Activated CD8-positive, alpha-beta T cell treated with anti-CD3 and anti-CD28 coated beads for 36 hours (primary cell): ENCODE measurements at regions not wholly inside any gene's neighbourhood (a gene's known extent, or its start where the extent isn't known, plus 50 kb on each side); places are given as distances from the start of the nearest gene placed in this dataset.

Source experiments
- ATAC-seq: fragments of 200-7000 bp; cut with Tn5 transposase; one replicate; pipeline ENCODE4 v1.10.0; 2021; ENCODE audit warnings: mild to moderate bottlenecking, moderate library complexity
- CTCF ChIA-PET: fragments of 350-600 bp; sonication (Branson Sonifier 250); formaldehyde crosslinking; loops from one replicate; lab custom pipeline; 2021; ENCODE audit warnings: antibody characterized with exemption; lab: Charles Lee
- POLR2A ChIA-PET: fragments of 350-600 bp; sonication (Branson Sonifier 250); formaldehyde crosslinking; loops from one replicate; lab custom pipeline; 2021; ENCODE audit warnings: antibody characterized with exemption; lab: Charles Lee
- DNase-seq: peaks from one replicate; pipeline ENCODE4 v3.0.0-alpha.2; 2020
- H3K27ac Mint-ChIP-seq: one replicate; pipeline ENCODE4 v1.8.0; 2021; ENCODE audit warnings: mild to moderate bottlenecking, mixed read lengths
- H3K27me3 Mint-ChIP-seq: one replicate; pipeline ENCODE4 v1.8.0; 2021; ENCODE audit warnings: mixed read lengths
- H3K36me3 Mint-ChIP-seq: one replicate; pipeline ENCODE4 v1.8.0; 2021; ENCODE audit warnings: low read depth, mixed read lengths
- H3K4me1 Mint-ChIP-seq: one replicate; pipeline ENCODE4 v1.8.0; 2021; ENCODE audit warnings: low read depth, mixed read lengths
- H3K4me3 Mint-ChIP-seq: one replicate; pipeline ENCODE4 v1.8.0; 2021; ENCODE audit warnings: mild to moderate bottlenecking, moderate library complexity, mixed read lengths
- H3K9me3 Mint-ChIP-seq: one replicate; pipeline ENCODE4 v1.8.0; 2021; ENCODE audit warnings: mixed read lengths
- CTCF ChIP-seq: fragments of 200-600 bp; IDR thresholded peaks from one replicate; pipeline ENCODE4 v1.8.0; 2022; ENCODE audit warnings: antibody characterized with exemption, mild to moderate bottlenecking
- intact Hi-C: fragments of 100-400 bp; cut with micrococcal nuclease; formaldehyde crosslinking; loops from one replicate; pipeline ENCODE4 v1.10.0; 2022

GRCh38 chr18:78774741-78775141 lies 204.9 kb upstream of the SALL3 start:
- ATAC-seq: no peak
- no peak overlapping the region for H3K4me3 Mint-ChIP-seq

GRCh38 chr18:78776151-78776550 lies 203.5 kb upstream of the SALL3 start:
- Mint-ChIP-seq H3K9me3 (no peaks in the 10 kb centered on the region), H3K4me3 (no peak overlapping the region), H3K27ac (no peak overlapping the region), H3K27me3 (no peaks in the 10 kb centered on the region), H3K4me1 (no peaks in the 10 kb centered on the region), H3K36me3 (no peaks in the 10 kb centered on the region)
- CTCF ChIA-PET: no interaction called here
- POLR2A ChIA-PET: no interaction called here
- intact Hi-C loops: no loop called here
- no peak for DNase-seq
- ATAC-seq: no peak
- no peak for TF ChIP-seq CTCF

More at GRCh38 chr18:78774741-78775141, 204.9 kb upstream of the SALL3 start:
- TF ChIP-seq CTCF: no peak
- intact Hi-C loops: no loop called here
- Mint-ChIP-seq H3K27me3 (no peaks in the 10 kb centered on the region), H3K27ac (no peak overlapping the region), H3K4me1 (no peaks in the 10 kb centered on the region), H3K36me3 (no peaks in the 10 kb centered on the region), H3K9me3 (no peaks in the 10 kb centered on the region)
- no peak for DNase-seq
- ChIA-PET CTCF (no interaction called here), POLR2A (no interaction called here)

GRCh38 chr18:78776706-78777285 lies 202.8 kb upstream of the SALL3 start:
- H3K27ac Mint-ChIP-seq: no peak overlapping the region
- intact Hi-C loops: no loop called here
- no peaks in the 10 kb centered on the region for H3K9me3 Mint-ChIP-seq
- DNase-seq (no peak), ATAC-seq (no peak)
- H3K36me3 Mint-ChIP-seq: no peaks in the 10 kb centered on the region
- POLR2A ChIA-PET: no interaction called here
- H3K4me3 Mint-ChIP-seq: no peak overlapping the region
- CTCF ChIA-PET: no interaction called here
- TF ChIP-seq CTCF: no peak
- H3K27me3 Mint-ChIP-seq: no peaks in the 10 kb centered on the region
- H3K4me1 Mint-ChIP-seq: no peaks in the 10 kb centered on the region

GRCh38 chr18:78777992-78778391 lies 201.6 kb upstream of the SALL3 start:
- ChIA-PET CTCF (no interaction called here), POLR2A (no interaction called here)
- H3K9me3 Mint-ChIP-seq: no peaks in the 10 kb centered on the region
- H3K4me1 Mint-ChIP-seq: no peaks in the 10 kb centered on the region
- no peak overlapping the region for H3K4me3 Mint-ChIP-seq
- H3K27ac Mint-ChIP-seq: no peak overlapping the region
- H3K27me3 Mint-ChIP-seq: no peaks in the 10 kb centered on the region
- no peak for ATAC-seq
- no peak for DNase-seq
- H3K36me3 Mint-ChIP-seq: no peaks in the 10 kb centered on the region
- TF ChIP-seq CTCF: no peak
- intact Hi-C loops: no loop called here

GRCh38 chr18:78778651-78779050 lies 201.0 kb upstream of the SALL3 start:
- Mint-ChIP-seq H3K27ac (no peak overlapping the region), H3K27me3 (no peaks in the 10 kb centered on the region), H3K4me3 (no peak overlapping the region), H3K4me1 (no peaks in the 10 kb centered on the region), H3K36me3 (no peaks in the 10 kb centered on the region), H3K9me3 (no peaks in the 10 kb centered on the region)
- ChIA-PET CTCF (no interaction called here), POLR2A (no interaction called here)
- intact Hi-C loops: no loop called here
- DNase-seq (no peak), ATAC-seq (no peak)
- TF ChIP-seq CTCF: no peak
